ENCODE measurements at regions not wholly inside any gene's neighbourhood (a gene's known extent, or its start where the extent isn't known, plus 50 kb on each side); places are given as distances from the start of the nearest gene placed in this dataset.

- Mint-ChIP-seq H3K36me3 (no peaks in the 10 kb centered on the region), H3K27ac (no peak overlapping the region), H3K9me3 (peaks cover 0 to 1% of the 10 kb centered on the region in 2 donors), H3K4me1 (no peaks in the 10 kb centered on the region), H3K4me3 (no peak overlapping the region), H3K27me3 (peaks cover 0 to 6% of the 10 kb centered on the region in 2 donors)
- ATAC-seq (replicated peaks) (no peak), DNase-seq (no peak)
Measured at GRCh38 chr15:39078026-39078425, 502.9 kb upstream of the THBS1 start.

- DNase-seq: no peak
- H3K4me1 Mint-ChIP-seq: no peaks in the 10 kb centered on the region
- peaks cover 0 to 1% of the 10 kb centered on the region in 2 donors for H3K9me3 Mint-ChIP-seq
- H3K27ac Mint-ChIP-seq: no peak overlapping the region
- no peak for ATAC-seq (replicated peaks)
- no peak overlapping the region for H3K4me3 Mint-ChIP-seq
- H3K36me3 Mint-ChIP-seq: no peaks in the 10 kb centered on the region
- peaks cover 0 to 6% of the 10 kb centered on the region in 2 donors for H3K27me3 Mint-ChIP-seq
Measured at GRCh38 chr15:39079296-39079847, 501.5 kb upstream of the THBS1 start.

GRCh38 chr15:39083213-39083612, 497.7 kb upstream of the THBS1 start:
- no peak overlapping the region for H3K4me3 Mint-ChIP-seq
- ATAC-seq (replicated peaks) (no peak), DNase-seq (no peak)
- H3K9me3 Mint-ChIP-seq: no peaks in the 10 kb centered on the region
- H3K27ac Mint-ChIP-seq: no peak overlapping the region
- H3K36me3 Mint-ChIP-seq: no peaks in the 10 kb centered on the region
- H3K4me1 Mint-ChIP-seq: no peaks in the 10 kb centered on the region
- H3K27me3 Mint-ChIP-seq: peaks cover 0 to 4% of the 10 kb centered on the region in 2 donors

GRCh38 chr15:39084674-39085530, 496.0 kb upstream of the THBS1 start:
- no peak for ATAC-seq (replicated peaks)
- Mint-ChIP-seq H3K4me3 (no peak overlapping the region), H3K4me1 (no peaks in the 10 kb centered on the region), H3K27ac (no peak overlapping the region), H3K36me3 (no peaks in the 10 kb centered on the region), H3K9me3 (no peaks in the 10 kb centered on the region), H3K27me3 (peaks cover 0 to 4% of the 10 kb centered on the region in 2 donors)
- DNase-seq: no peak

- no peak overlapping the region for H3K4me3 Mint-ChIP-seq
- no peaks in the 10 kb centered on the region for H3K36me3 Mint-ChIP-seq
- no peak for DNase-seq
- H3K4me1 Mint-ChIP-seq: no peaks in the 10 kb centered on the region
- no peaks in the 10 kb centered on the region for H3K9me3 Mint-ChIP-seq
- H3K27ac Mint-ChIP-seq: no peak overlapping the region
- H3K27me3 Mint-ChIP-seq: peaks cover 0 to 4% of the 10 kb centered on the region in 2 donors
- no peak for ATAC-seq (replicated peaks)
Measured at GRCh38 chr15:39086641-39087040, 494.2 kb upstream of the THBS1 start.

GRCh38 chr15:39088156-39088555, 492.7 kb upstream of the THBS1 start:
- H3K4me1 Mint-ChIP-seq: no peaks in the 10 kb centered on the region

GRCh38 chr15:39092354-39092753, 488.5 kb upstream of the THBS1 start:
- Mint-ChIP-seq H3K36me3 (no peaks in the 10 kb centered on the region), H3K27me3 (no peaks in the 10 kb centered on the region), H3K27ac (no peak overlapping the region), H3K4me3 (no peak overlapping the region), H3K9me3 (no peaks in the 10 kb centered on the region), H3K4me1 (no peaks in the 10 kb centered on the region)
- no peak for DNase-seq
- ATAC-seq (replicated peaks): no peak

More at GRCh38 chr15:39088156-39088555, 492.7 kb upstream of the THBS1 start:
- ATAC-seq (replicated peaks) (no peak), DNase-seq (no peak)
- Mint-ChIP-seq H3K27ac (no peak overlapping the region), H3K9me3 (no peaks in the 10 kb centered on the region), H3K27me3 (peaks cover 0 to 4% of the 10 kb centered on the region in 2 donors), H3K36me3 (no peaks in the 10 kb centered on the region), H3K4me3 (no peak overlapping the region)

- ATAC-seq (replicated peaks) (no peak), DNase-seq (no peak)
- no peak overlapping the region for H3K4me3 Mint-ChIP-seq
- H3K4me1 Mint-ChIP-seq: no peaks in the 10 kb centered on the region
- H3K27me3 Mint-ChIP-seq: no peaks in the 10 kb centered on the region
- H3K9me3 Mint-ChIP-seq: no peaks in the 10 kb centered on the region
- H3K36me3 Mint-ChIP-seq: no peaks in the 10 kb centered on the region
- no peak overlapping the region for H3K27ac Mint-ChIP-seq
Measured at GRCh38 chr15:39092761-39093160, 488.1 kb upstream of the THBS1 start.

GRCh38 chr15:39094116-39094515, 486.8 kb upstream of the THBS1 start:
- Mint-ChIP-seq H3K4me3 (no peak overlapping the region), H3K27ac (no peak overlapping the region), H3K27me3 (peaks cover 0 to 5% of the 10 kb centered on the region in 2 donors), H3K36me3 (no peaks in the 10 kb centered on the region), H3K9me3 (peaks cover 0 to 2% of the 10 kb centered on the region in 2 donors), H3K4me1 (no peaks in the 10 kb centered on the region)
- ATAC-seq (replicated peaks) (no peak), DNase-seq (no peak)

- H3K4me1 Mint-ChIP-seq: no peaks in the 10 kb centered on the region
- peaks cover 0 to 3% of the 10 kb centered on the region in 2 donors for H3K9me3 Mint-ChIP-seq
- H3K27ac Mint-ChIP-seq: no peak overlapping the region
- H3K36me3 Mint-ChIP-seq: no peaks in the 10 kb centered on the region
- no peak overlapping the region for H3K4me3 Mint-ChIP-seq
- DNase-seq: no peak
- H3K27me3 Mint-ChIP-seq: peaks cover 2 to 5% of the 10 kb centered on the region in 2 donors
- no peak for ATAC-seq (replicated peaks)
Measured at GRCh38 chr15:39095218-39095879, 485.5 kb upstream of the THBS1 start.

GRCh38 chr15:39096608-39097205, 484.2 kb upstream of the THBS1 start:
- no peaks in the 10 kb centered on the region for H3K4me1 Mint-ChIP-seq
- no peak for ATAC-seq (replicated peaks)
- no peaks in the 10 kb centered on the region for H3K36me3 Mint-ChIP-seq
- no peak overlapping the region for H3K4me3 Mint-ChIP-seq
- H3K27ac Mint-ChIP-seq: no peak overlapping the region
- H3K9me3 Mint-ChIP-seq: peaks cover 0 to 3% of the 10 kb centered on the region in 2 donors
- no peak for DNase-seq
- peaks cover 3 to 5% of the 10 kb centered on the region in 2 donors for H3K27me3 Mint-ChIP-seq

GRCh38 chr15:39099524-39099923, 481.4 kb upstream of the THBS1 start:
- no peak for DNase-seq
- peaks cover 7% of the 10 kb centered on the region in 2 donors for H3K9me3 Mint-ChIP-seq

GRCh38 chr15:39100106-39100660, 480.7 kb upstream of the THBS1 start:
- Mint-ChIP-seq H3K9me3 (peaks cover 7 to 8% of the 10 kb centered on the region in 2 donors), H3K27ac (no peak overlapping the region), H3K27me3 (peaks cover 8 to 10% of the 10 kb centered on the region in 2 donors), H3K4me3 (no peak overlapping the region), H3K4me1 (no peaks in the 10 kb centered on the region), H3K36me3 (no peaks in the 10 kb centered on the region)
- ATAC-seq (replicated peaks) (no peak), DNase-seq (no peak)

More at GRCh38 chr15:39099524-39099923, 481.4 kb upstream of the THBS1 start:
- no peak for ATAC-seq (replicated peaks)
- Mint-ChIP-seq H3K36me3 (no peaks in the 10 kb centered on the region), H3K27me3 (peaks cover 8 to 10% of the 10 kb centered on the region in 2 donors), H3K27ac (no peak overlapping the region), H3K4me3 (no peak overlapping the region), H3K4me1 (no peaks in the 10 kb centered on the region)

- no peaks in the 10 kb centered on the region for H3K4me1 Mint-ChIP-seq
- no peak overlapping the region for H3K27ac Mint-ChIP-seq
- H3K4me3 Mint-ChIP-seq: no peak overlapping the region
- H3K9me3 Mint-ChIP-seq: peaks cover 7 to 12% of the 10 kb centered on the region in 2 donors
- peaks cover 8 to 10% of the 10 kb centered on the region in 2 donors for H3K27me3 Mint-ChIP-seq
- no peak for DNase-seq
- no peak for ATAC-seq (replicated peaks)
- no peaks in the 10 kb centered on the region for H3K36me3 Mint-ChIP-seq
Measured at GRCh38 chr15:39102431-39102830, 478.4 kb upstream of the THBS1 start.

Data from stimulated activated naive B cell treated with anti-CD40 and anti-IgM and Interleukin-4, amounts not matched to agents 10 μg/mL and 1 μg/mL and 100 μg/mL, for 72 hours (primary cell).